CD14-positive monocyte (primary cell): ENCODE measurements at regions not wholly inside any gene's neighbourhood (a gene's known extent, or its start where the extent isn't known, plus 50 kb on each side); places are given as distances from the start of the nearest gene placed in this dataset.

ENCODE experiments used
- DNase-seq, 3 donors: peaks; one replicate each; pipeline ENCODE4 v3.0.0-alpha.2; 2011 to 2022
- H2AFZ ChIP-seq: 2 replicates; pipeline ENCODE4 v1.6.0; 2012; ENCODE audit warnings: mild to moderate bottlenecking, low read depth, low read length, inconsistent platforms; ENCODE audit not compliant: insufficient read depth, poor library complexity, severe bottlenecking
- H3K27ac ChIP-seq, 2 donors: 1 replicate in 1 of 2; 2 replicates in 1 of 2; pipeline ENCODE4 v1.5.1; 2012 to 2013; ENCODE audit warnings: low read length in 2 of 2, control low read depth in 1 of 2, inconsistent platforms in 1 of 2, low read depth in 1 of 2, mild to moderate bottlenecking in 1 of 2
- H3K27me3 ChIP-seq, 2 donors: one replicate each; pipeline versions ENCODE4 v1.6.0 to v1.6.1; 2011 to 2013; ENCODE audit warnings: low read length in 2 of 2; ENCODE audit not compliant: control insufficient read depth in 2 of 2, insufficient read depth in 2 of 2
- H3K36me3 ChIP-seq, 2 donors: replicated peaks in 1 of 2; 1 replicate in 1 of 2; 2 replicates in 1 of 2; pipeline versions ENCODE4 v1.5.1 to v1.6.1; 2012 to 2013; ENCODE audit warnings: low read length in 2 of 2, control low read depth in 1 of 2, inconsistent platforms in 1 of 2, mild to moderate bottlenecking in 1 of 2; ENCODE audit not compliant: insufficient read depth in 2 of 2, control insufficient read depth in 1 of 2
- H3K4me1 ChIP-seq, 2 donors: 1 replicate in 1 of 2; 2 replicates in 1 of 2; pipeline versions ENCODE4 v1.5.1 to v1.6.1; 2012 to 2013; ENCODE audit warnings: low read length in 2 of 2, control low read depth in 1 of 2, inconsistent platforms in 1 of 2, mild to moderate bottlenecking in 1 of 2, moderate library complexity in 1 of 2; ENCODE audit not compliant: insufficient read depth in 2 of 2, control insufficient read depth in 1 of 2
- H3K4me2 ChIP-seq: replicated peaks from 2 replicates; pipeline ENCODE3; 2012; ENCODE audit warnings: low read length, moderate library complexity, mild to moderate bottlenecking; ENCODE audit not compliant: poor library complexity, severe bottlenecking; ENCODE audit errors: extremely low read depth
- H3K4me3 ChIP-seq, 3 experiments: fragments of 200-600 bp in 1 of 3; sonication (generic) in 1 of 3; replicated peaks in 1 of 3; 1 replicate in 2 of 3; 2 replicates in 1 of 3; pipeline ENCODE4 v1.5.1; 2011 to 2013; ENCODE audit warnings: low read length in 3 of 3, mild to moderate bottlenecking in 3 of 3, control low read depth in 2 of 3, low read depth in 2 of 3, inconsistent platforms in 1 of 3, moderate library complexity in 1 of 3
- H3K79me2 ChIP-seq: 2 replicates; pipeline ENCODE4 v1.6.0; 2012; ENCODE audit warnings: mild to moderate bottlenecking, control low read depth, inconsistent platforms, low read length, moderate library complexity; ENCODE audit not compliant: insufficient read depth
- H3K9ac ChIP-seq: 2 replicates; pipeline ENCODE4 v1.6.0; 2017; ENCODE audit warnings: low read length, mild to moderate bottlenecking; ENCODE audit not compliant: insufficient read depth, poor library complexity, severe bottlenecking
- H3K9me3 ChIP-seq, 2 donors: replicated peaks in 1 of 2; 1 replicate in 1 of 2; 2 replicates in 1 of 2; pipeline versions ENCODE4 v1.5.1 to v1.6.1; 2012 to 2013; ENCODE audit warnings: low read length in 2 of 2, control low read depth in 1 of 2; ENCODE audit not compliant: control insufficient read depth in 1 of 2, insufficient read depth in 1 of 2
- H4K20me1 ChIP-seq: 2 replicates; pipeline ENCODE4 v1.6.0; 2012; ENCODE audit warnings: mild to moderate bottlenecking, low read length, control low read depth, moderate library complexity; ENCODE audit not compliant: insufficient read depth
- H3K27ac Mint-ChIP-seq, 7 donors: one replicate each; pipeline ENCODE4 v1.8.0; 2020; ENCODE audit warnings: mild to moderate bottlenecking in 7 of 7, mixed read lengths in 7 of 7, moderate library complexity in 6 of 7, inconsistent platforms in 2 of 7
- H3K27me3 Mint-ChIP-seq, 3 donors: one replicate each; pipeline ENCODE4 v1.8.0; 2021 to 2022; ENCODE audit warnings: low read depth in 3 of 3, mild to moderate bottlenecking in 3 of 3, mixed read lengths in 3 of 3, moderate library complexity in 3 of 3, inconsistent platforms in 1 of 3
- H3K36me3 Mint-ChIP-seq, 2 donors: one replicate each; pipeline ENCODE4 v1.8.0; 2020; ENCODE audit warnings: mixed read lengths in 2 of 2, inconsistent platforms in 1 of 2, mild to moderate bottlenecking in 1 of 2
- H3K4me1 Mint-ChIP-seq: one replicate; pipeline ENCODE4 v1.8.0; 2020; ENCODE audit warnings: mild to moderate bottlenecking, mixed read lengths
- H3K4me3 Mint-ChIP-seq, 2 donors: one replicate each; pipeline ENCODE4 v1.8.0; 2020; ENCODE audit warnings: mild to moderate bottlenecking in 2 of 2, mixed read lengths in 2 of 2, moderate library complexity in 1 of 2
- H3K9me3 Mint-ChIP-seq, 7 donors: one replicate each; pipeline ENCODE4 v1.8.0; 2020 to 2022; ENCODE audit warnings: mixed read lengths in 7 of 7, mild to moderate bottlenecking in 6 of 7, moderate library complexity in 6 of 7, inconsistent platforms in 2 of 7
- WGBS: methylation state at CpG from one replicate; pipeline ENCODE4 v1.1.5; 2013; ENCODE audit warnings: missing lambda C conversion rate; ENCODE audit not compliant: insufficient coverage; 5-methylcytosine and 5-hydroxymethylcytosine counted together
- intact Hi-C, 2 donors: fragments of 100-400 bp; cut with micrococcal nuclease; formaldehyde crosslinking; loops; one replicate each; pipeline versions ENCODE4 v1.15.0 to v1.15.1; 2023
- TF ChIP-seq, protein P1 (sequence below): fragments of 200-600 bp; IDR thresholded peaks from one replicate; pipeline ENCODE4 v1.8.0; 2022; ENCODE audit warnings: antibody characterized with exemption, mild to moderate bottlenecking

DNA sequence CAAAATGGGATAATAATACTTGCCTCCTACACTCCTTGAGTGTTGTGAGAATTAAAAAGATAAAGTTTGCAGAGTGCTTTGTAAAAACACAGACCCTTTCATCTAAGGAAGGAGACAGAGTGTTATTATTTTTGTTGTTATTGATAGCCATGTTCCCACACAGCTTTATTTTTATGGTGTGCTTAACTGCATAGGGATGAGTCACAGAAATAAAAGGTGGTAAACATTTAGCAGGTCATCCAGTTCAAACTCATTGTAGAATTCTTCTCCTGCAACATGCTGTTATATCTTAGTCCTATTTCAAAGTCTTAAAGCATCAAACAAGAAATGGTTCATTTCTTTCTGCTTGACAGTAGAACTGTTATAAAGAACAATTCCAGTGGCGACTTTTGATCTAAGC is 367.5 kb upstream of the ACTBL2 start:
- Histone ChIP-seq H3K4me1 (no peaks in the 10 kb centered on the region), H3K27me3 (no peaks in the 10 kb centered on the region), H3K27ac (no peak overlapping the region), H3K4me2 (no peak overlapping the region), H3K36me3 (no peaks in the 10 kb centered on the region), H3K9me3 (no peaks in the 10 kb centered on the region), H4K20me1 (no peaks in the 10 kb centered on the region), H3K9ac (no peak overlapping the region), H3K4me3 (no peak overlapping the region), H3K79me2 (no peaks in the 10 kb centered on the region), H2AFZ (no peak overlapping the region)
- no peaks in the 10 kb centered on the region for H3K36me3 Mint-ChIP-seq
- peaks cover 0 to 6% (median 2%) of the 10 kb centered on the region in 7 donors for H3K9me3 Mint-ChIP-seq
- 100% methylated on average over 1 of the region's 1 CpG for WGBS
- DNase-seq = no peak
- H3K27me3 Mint-ChIP-seq = peaks cover 0 to 3% (median 0%) of the 10 kb centered on the region in 3 donors
- H3K4me1 Mint-ChIP-seq = no peaks in the 10 kb centered on the region
- TF ChIP-seq, protein P1, sequence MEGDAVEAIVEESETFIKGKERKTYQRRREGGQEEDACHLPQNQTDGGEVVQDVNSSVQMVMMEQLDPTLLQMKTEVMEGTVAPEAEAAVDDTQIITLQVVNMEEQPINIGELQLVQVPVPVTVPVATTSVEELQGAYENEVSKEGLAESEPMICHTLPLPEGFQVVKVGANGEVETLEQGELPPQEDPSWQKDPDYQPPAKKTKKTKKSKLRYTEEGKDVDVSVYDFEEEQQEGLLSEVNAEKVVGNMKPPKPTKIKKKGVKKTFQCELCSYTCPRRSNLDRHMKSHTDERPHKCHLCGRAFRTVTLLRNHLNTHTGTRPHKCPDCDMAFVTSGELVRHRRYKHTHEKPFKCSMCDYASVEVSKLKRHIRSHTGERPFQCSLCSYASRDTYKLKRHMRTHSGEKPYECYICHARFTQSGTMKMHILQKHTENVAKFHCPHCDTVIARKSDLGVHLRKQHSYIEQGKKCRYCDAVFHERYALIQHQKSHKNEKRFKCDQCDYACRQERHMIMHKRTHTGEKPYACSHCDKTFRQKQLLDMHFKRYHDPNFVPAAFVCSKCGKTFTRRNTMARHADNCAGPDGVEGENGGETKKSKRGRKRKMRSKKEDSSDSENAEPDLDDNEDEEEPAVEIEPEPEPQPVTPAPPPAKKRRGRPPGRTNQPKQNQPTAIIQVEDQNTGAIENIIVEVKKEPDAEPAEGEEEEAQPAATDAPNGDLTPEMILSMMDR = no peak
- no peak overlapping the region for H3K27ac Mint-ChIP-seq
- H3K4me3 Mint-ChIP-seq = no peak overlapping the region
- intact Hi-C loops = no loop called here

DNA sequence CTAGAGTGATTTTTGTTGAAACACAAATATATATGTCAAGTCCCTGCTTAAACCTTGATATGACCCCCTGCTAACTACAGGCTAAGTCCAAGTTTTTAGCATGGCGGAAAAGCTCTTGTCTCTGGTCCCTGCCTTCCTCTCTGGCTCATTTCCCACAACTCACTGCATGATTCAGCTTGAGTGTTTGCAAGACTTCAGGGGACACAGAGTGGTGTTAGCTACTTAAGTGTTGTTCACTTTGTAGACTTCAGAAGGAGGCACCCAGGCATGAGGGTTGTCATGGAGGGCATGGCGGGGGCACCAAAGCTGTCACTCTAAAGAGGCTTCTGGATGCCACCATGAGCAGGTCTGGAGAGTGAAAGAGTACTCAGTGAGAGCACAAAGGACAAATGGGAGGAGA is 362.4 kb upstream of the ACTBL2 start:
- Histone ChIP-seq H3K9me3 (no peaks in the 10 kb centered on the region), H3K36me3 (no peaks in the 10 kb centered on the region), H3K27ac (no peak overlapping the region), H3K27me3 (no peaks in the 10 kb centered on the region), H2AFZ (no peak overlapping the region), H3K4me1 (no peaks in the 10 kb centered on the region), H3K79me2 (no peaks in the 10 kb centered on the region), H4K20me1 (no peaks in the 10 kb centered on the region), H3K9ac (no peak overlapping the region), H3K4me3 (no peak overlapping the region), H3K4me2 (no peak overlapping the region)
- Mint-ChIP-seq H3K4me3 (no peak overlapping the region), H3K27me3 (peaks cover 0 to 3% (median 0%) of the 10 kb centered on the region in 3 donors), H3K9me3 (peaks cover 0 to 9% (median 2%) of the 10 kb centered on the region in 7 donors), H3K4me1 (no peaks in the 10 kb centered on the region), H3K27ac (no peak overlapping the region), H3K36me3 (no peaks in the 10 kb centered on the region)
- 100% methylated on average over 1 of the region's 2 CpGs for WGBS
- intact Hi-C loops = no loop called here
- DNase-seq = no peak
- TF ChIP-seq, protein P1 = no peak
